ENCODE measurements at regions not wholly inside any gene's neighbourhood (a gene's known extent, or its start where the extent isn't known, plus 50 kb on each side); places are given as distances from the start of the nearest gene placed in this dataset.

GRCh38 chr7:113230691-113231090 is 112.3 kb upstream of the SMIM30 start:
- 88% methylated on average over 2 of the region's 2 CpGs for WGBS
- no peak overlapping the region for H3K27ac ChIP-seq
- DNase-seq (ENCODE audit: low spot score in 2 of 2), result no peak
- no peak overlapping the region for H3K4me3 ChIP-seq
- H3K4me1 ChIP-seq, result no peaks in the 10 kb centered on the region
- no peaks in the 10 kb centered on the region for H3K36me3 ChIP-seq
- no peaks in the 10 kb centered on the region for H3K27me3 ChIP-seq
- TF ChIP-seq EP300 (IDR thresholded peaks at IDR 0.05), result no peak
- TF ChIP-seq POLR2AphosphoS5 (IDR thresholded peaks at IDR 0.05), result no peak
- TF ChIP-seq POLR2A (IDR thresholded peaks at IDR 0.05), result no peak
- TF ChIP-seq CTCF (IDR thresholded peaks at IDR 0.05), result no peak
- no peaks in the 10 kb centered on the region for H3K9me3 ChIP-seq

- no peak for TF ChIP-seq CTCF (IDR thresholded peaks at IDR 0.05)
- no peak for TF ChIP-seq POLR2A (IDR thresholded peaks at IDR 0.05)
- no peak for TF ChIP-seq POLR2AphosphoS5 (IDR thresholded peaks at IDR 0.05)
- no peak for TF ChIP-seq EP300 (IDR thresholded peaks at IDR 0.05)
- Histone ChIP-seq H3K36me3 (no peaks in the 10 kb centered on the region), H3K27ac (no peak overlapping the region), H3K9me3 (no peaks in the 10 kb centered on the region), H3K4me1 (no peaks in the 10 kb centered on the region), H3K4me3 (no peak overlapping the region), H3K27me3 (no peaks in the 10 kb centered on the region)
- 58% methylated on average over 4 of the region's 4 CpGs for WGBS
- DNase-seq (ENCODE audit: low spot score in 2 of 2), result no peak
Measured at GRCh38 chr7:113217314-113217713, 99.0 kb upstream of the SMIM30 start.

- Histone ChIP-seq H3K4me1 (no peaks in the 10 kb centered on the region), H3K27me3 (no peaks in the 10 kb centered on the region), H3K36me3 (no peaks in the 10 kb centered on the region), H3K9me3 (no peaks in the 10 kb centered on the region), H3K4me3 (no peak overlapping the region), H3K27ac (no peak overlapping the region)
- no peak for DNase-seq (ENCODE audit: low spot score in 2 of 2)
- 76% methylated on average over 1 of the region's 1 CpG for WGBS
- TF ChIP-seq POLR2AphosphoS5 (IDR thresholded peaks at IDR 0.05) (no peak), CTCF (IDR thresholded peaks at IDR 0.05) (no peak), POLR2A (IDR thresholded peaks at IDR 0.05) (no peak), EP300 (IDR thresholded peaks at IDR 0.05) (no peak)
Measured at GRCh38 chr7:113216038-113216437, 97.7 kb upstream of the SMIM30 start.

GRCh38 chr7:113209449-113210203 is 91.3 kb upstream of the SMIM30 start:
- Histone ChIP-seq H3K9me3 (no peaks in the 10 kb centered on the region), H3K27ac (no peak overlapping the region), H3K36me3 (no peaks in the 10 kb centered on the region), H3K4me1 (no peaks in the 10 kb centered on the region), H3K4me3 (no peak overlapping the region), H3K27me3 (no peaks in the 10 kb centered on the region)
- TF ChIP-seq EP300 (IDR thresholded peaks at IDR 0.05) (no peak), POLR2A (IDR thresholded peaks at IDR 0.05) (no peak), POLR2AphosphoS5 (IDR thresholded peaks at IDR 0.05) (no peak), CTCF (IDR thresholded peaks at IDR 0.05) (no peak)
- DNase-seq (ENCODE audit: low spot score in 2 of 2), result no peak
- 53% methylated on average over 1 of the region's 1 CpG for WGBS

GRCh38 chr7:113207931-113208330 is 89.6 kb upstream of the SMIM30 start:
- no peak for TF ChIP-seq EP300 (IDR thresholded peaks at IDR 0.05)
- TF ChIP-seq CTCF (IDR thresholded peaks at IDR 0.05), result no peak
- no peak for TF ChIP-seq POLR2AphosphoS5 (IDR thresholded peaks at IDR 0.05)
- TF ChIP-seq POLR2A (IDR thresholded peaks at IDR 0.05), result no peak
- no peaks in the 10 kb centered on the region for H3K9me3 ChIP-seq
- H3K27ac ChIP-seq, result no peak overlapping the region
- no peak for DNase-seq (ENCODE audit: low spot score in 2 of 2)
- no peaks in the 10 kb centered on the region for H3K27me3 ChIP-seq
- no peak overlapping the region for H3K4me3 ChIP-seq
- no peaks in the 10 kb centered on the region for H3K4me1 ChIP-seq
- WGBS, result 70% methylated on average over 2 of the region's 2 CpGs
- H3K36me3 ChIP-seq, result no peaks in the 10 kb centered on the region

Data from suprapubic skin (tissue), 4 donors.